ENCODE measurements at regions not wholly inside any gene's neighbourhood (a gene's known extent, or its start where the extent isn't known, plus 50 kb on each side); places are given as distances from the start of the nearest gene placed in this dataset.
"Not testable (repeated sequence)": the region's sequence is repeated elsewhere in the genome, so short reads cannot be mapped to it uniquely, and the experiment has no call there.

DNA sequence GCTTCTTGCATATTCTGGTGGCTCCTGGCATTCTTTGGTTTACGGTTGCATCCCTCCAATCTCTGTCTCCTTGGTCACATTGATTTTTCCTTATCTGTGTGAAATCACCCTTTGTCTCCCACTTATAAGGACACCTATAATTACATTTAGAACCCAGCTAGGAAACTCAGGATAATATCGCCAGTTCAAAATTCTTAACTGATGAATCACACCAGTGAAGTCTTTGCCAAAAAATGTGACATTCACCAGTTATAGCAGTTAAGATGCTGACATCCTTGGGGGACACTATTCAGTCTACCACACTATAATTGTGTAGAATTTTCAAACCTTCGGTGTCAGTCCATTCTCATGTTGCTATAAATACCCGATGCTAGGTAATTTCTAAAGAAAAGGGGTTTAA lies 320.2 kb downstream of the TMX3 start:
- peaks cover 6% of the 10 kb centered on the region for H3K36me3 Mint-ChIP-seq (ENCODE audit: insufficient read depth, unreplicated experiment)
- H3K4me1 Mint-ChIP-seq (ENCODE audit: low read depth, unreplicated experiment), result peaks cover 8% of the 10 kb centered on the region
- CTCF ChIA-PET, result no interaction called here
- no peak for DNase-seq
- no peak overlapping the region for H3K4me3 Mint-ChIP-seq (ENCODE audit: low read depth, unreplicated experiment)
- no peak overlapping the region for H3K27ac Mint-ChIP-seq (ENCODE audit: unreplicated experiment)
- no peaks in the 10 kb centered on the region for H3K27me3 Mint-ChIP-seq (ENCODE audit: unreplicated experiment)
- H3K9me3 Mint-ChIP-seq (ENCODE audit: low read depth, unreplicated experiment), result peaks cover 6% of the 10 kb centered on the region
- TF ChIP-seq, protein P1, sequence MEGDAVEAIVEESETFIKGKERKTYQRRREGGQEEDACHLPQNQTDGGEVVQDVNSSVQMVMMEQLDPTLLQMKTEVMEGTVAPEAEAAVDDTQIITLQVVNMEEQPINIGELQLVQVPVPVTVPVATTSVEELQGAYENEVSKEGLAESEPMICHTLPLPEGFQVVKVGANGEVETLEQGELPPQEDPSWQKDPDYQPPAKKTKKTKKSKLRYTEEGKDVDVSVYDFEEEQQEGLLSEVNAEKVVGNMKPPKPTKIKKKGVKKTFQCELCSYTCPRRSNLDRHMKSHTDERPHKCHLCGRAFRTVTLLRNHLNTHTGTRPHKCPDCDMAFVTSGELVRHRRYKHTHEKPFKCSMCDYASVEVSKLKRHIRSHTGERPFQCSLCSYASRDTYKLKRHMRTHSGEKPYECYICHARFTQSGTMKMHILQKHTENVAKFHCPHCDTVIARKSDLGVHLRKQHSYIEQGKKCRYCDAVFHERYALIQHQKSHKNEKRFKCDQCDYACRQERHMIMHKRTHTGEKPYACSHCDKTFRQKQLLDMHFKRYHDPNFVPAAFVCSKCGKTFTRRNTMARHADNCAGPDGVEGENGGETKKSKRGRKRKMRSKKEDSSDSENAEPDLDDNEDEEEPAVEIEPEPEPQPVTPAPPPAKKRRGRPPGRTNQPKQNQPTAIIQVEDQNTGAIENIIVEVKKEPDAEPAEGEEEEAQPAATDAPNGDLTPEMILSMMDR (IDR thresholded peaks at IDR 0.05; ENCODE audit: unreplicated experiment), result no peak
- intact Hi-C loops (cut with micrococcal nuclease; ENCODE audit: unreplicated experiment), result no loop called here
- BruUV-seq (replicated peaks), result no TSS peak

- intact Hi-C loops (cut with micrococcal nuclease; ENCODE audit: unreplicated experiment), result no loop called here
- Mint-ChIP-seq H3K36me3 (ENCODE audit: insufficient read depth, unreplicated experiment) (peaks cover 6% of the 10 kb centered on the region), H3K4me3 (ENCODE audit: low read depth, unreplicated experiment) (no peak overlapping the region), H3K9me3 (ENCODE audit: low read depth, unreplicated experiment) (no peaks in the 10 kb centered on the region), H3K4me1 (ENCODE audit: low read depth, unreplicated experiment) (peaks cover 8% of the 10 kb centered on the region), H3K27ac (ENCODE audit: unreplicated experiment) (no peak overlapping the region), H3K27me3 (ENCODE audit: unreplicated experiment) (no peaks in the 10 kb centered on the region)
- no TSS peak for BruUV-seq (replicated peaks)
- no peak for DNase-seq
- TF ChIP-seq, protein P1 (IDR thresholded peaks at IDR 0.05; ENCODE audit: unreplicated experiment), result no peak
- CTCF ChIA-PET, result no interaction called here
Measured at GRCh38 chr18:68391801-68392200, 323.1 kb downstream of the TMX3 start.

DNA sequence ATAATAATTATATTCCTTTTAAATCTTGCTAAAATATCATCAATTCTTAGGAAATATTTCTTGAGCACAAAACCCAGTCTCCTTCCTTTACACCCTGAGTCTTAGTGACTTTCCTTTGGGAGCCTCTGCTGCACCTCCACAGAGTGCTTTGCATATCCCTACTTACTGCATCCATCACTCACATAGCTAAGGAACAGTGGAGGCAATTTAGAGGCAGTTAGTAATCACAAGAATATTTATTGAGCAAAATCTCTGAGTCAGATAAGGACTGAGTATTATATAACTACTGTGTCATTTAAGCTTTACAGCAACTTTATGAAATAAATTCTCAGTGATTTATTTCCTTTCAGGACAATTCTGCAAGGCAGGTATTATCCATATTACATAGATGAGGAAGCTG lies 327.7 kb downstream of the TMX3 start:
- TF ChIP-seq, protein P1 (IDR thresholded peaks at IDR 0.05; ENCODE audit: unreplicated experiment), result no peak
- H3K27me3 Mint-ChIP-seq (ENCODE audit: unreplicated experiment), result no peaks in the 10 kb centered on the region
- H3K27ac Mint-ChIP-seq (ENCODE audit: unreplicated experiment), result no peak overlapping the region
- no TSS peak for BruUV-seq (replicated peaks)
- CTCF ChIA-PET, result no interaction called here
- H3K9me3 Mint-ChIP-seq (ENCODE audit: low read depth, unreplicated experiment), result peaks cover 7% of the 10 kb centered on the region
- H3K4me1 Mint-ChIP-seq (ENCODE audit: low read depth, unreplicated experiment), result no peaks in the 10 kb centered on the region
- no peak for DNase-seq
- H3K36me3 Mint-ChIP-seq (ENCODE audit: insufficient read depth, unreplicated experiment), result no peaks in the 10 kb centered on the region
- no peak overlapping the region for H3K4me3 Mint-ChIP-seq (ENCODE audit: low read depth, unreplicated experiment)
- intact Hi-C loops (cut with micrococcal nuclease; ENCODE audit: unreplicated experiment), result no loop called here

DNA sequence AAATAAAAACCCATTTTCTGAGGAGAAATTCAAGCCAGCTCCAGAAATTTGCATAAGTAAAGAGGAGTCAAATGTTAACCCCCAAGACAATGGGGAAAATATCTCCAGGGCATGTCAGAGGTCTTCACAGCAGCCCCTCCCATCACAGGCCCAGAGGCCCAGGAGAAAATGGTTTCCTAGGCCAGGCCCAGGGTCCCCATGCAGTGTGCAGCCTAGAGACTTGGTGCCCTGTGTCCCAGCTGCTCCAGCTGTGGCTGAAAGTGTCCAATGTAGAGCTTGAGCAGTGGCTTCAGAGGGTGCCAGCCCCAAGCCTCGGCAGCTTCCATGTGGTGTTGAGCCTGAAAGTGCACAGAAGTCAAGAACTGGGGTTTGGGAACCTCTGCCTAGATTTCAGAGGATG lies 330.9 kb downstream of the TMX3 start:
- H3K4me1 Mint-ChIP-seq (ENCODE audit: low read depth, unreplicated experiment), result not testable (repeated sequence)

DNA sequence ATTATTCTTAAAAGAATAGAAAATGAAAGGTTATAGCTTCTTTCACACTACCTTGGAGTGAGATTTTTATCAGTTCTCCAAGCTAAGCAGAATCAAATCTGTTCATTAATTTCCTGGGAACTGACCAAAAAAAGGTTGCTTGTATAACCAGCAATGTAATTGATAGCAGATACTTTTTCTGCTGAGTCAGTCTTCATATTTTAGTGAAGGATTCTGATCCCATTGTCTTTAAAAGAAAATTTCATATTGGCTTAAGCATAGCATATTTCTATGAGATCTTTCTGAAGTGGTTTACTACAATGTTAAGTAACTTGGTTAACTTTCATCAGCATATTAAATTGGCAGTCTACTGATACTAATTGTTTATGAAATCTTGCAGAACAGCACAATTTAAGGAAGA lies 338.0 kb downstream of the TMX3 start:
- CTCF ChIA-PET, result no interaction called here
- H3K27ac Mint-ChIP-seq (ENCODE audit: unreplicated experiment), result no peak overlapping the region
- BruUV-seq (replicated peaks), result no TSS peak
- no peak overlapping the region for H3K4me3 Mint-ChIP-seq (ENCODE audit: low read depth, unreplicated experiment)
- no peak for DNase-seq
- H3K27me3 Mint-ChIP-seq (ENCODE audit: unreplicated experiment), result no peaks in the 10 kb centered on the region
- no peaks in the 10 kb centered on the region for H3K4me1 Mint-ChIP-seq (ENCODE audit: low read depth, unreplicated experiment)
- no peaks in the 10 kb centered on the region for H3K9me3 Mint-ChIP-seq (ENCODE audit: low read depth, unreplicated experiment)
- no peaks in the 10 kb centered on the region for H3K36me3 Mint-ChIP-seq (ENCODE audit: insufficient read depth, unreplicated experiment)
- TF ChIP-seq, protein P1 (IDR thresholded peaks at IDR 0.05; ENCODE audit: unreplicated experiment), result no peak
- intact Hi-C loops (cut with micrococcal nuclease; ENCODE audit: unreplicated experiment), result no loop called here

More for the DNA sequence above, 330.9 kb downstream of the TMX3 start:
- H3K36me3 Mint-ChIP-seq (ENCODE audit: insufficient read depth, unreplicated experiment); intact Hi-C loops (cut with micrococcal nuclease; ENCODE audit: unreplicated experiment); H3K27me3 Mint-ChIP-seq (ENCODE audit: unreplicated experiment); DNase-seq; H3K9me3 Mint-ChIP-seq (ENCODE audit: low read depth, unreplicated experiment); BruUV-seq (replicated peaks); H3K27ac Mint-ChIP-seq (ENCODE audit: unreplicated experiment); H3K4me3 Mint-ChIP-seq (ENCODE audit: low read depth, unreplicated experiment): not testable (repeated sequence)
- CTCF ChIA-PET, result interaction anchor here (0.6 kb wide), 1 partner anchor 881 kb away, joined by 3 read pairs; no protein-coding TSS in a partner anchor
